GM23338 (cell line): ENCODE measurements at regions not wholly inside any gene's neighbourhood (a gene's known extent, or its start where the extent isn't known, plus 50 kb on each side); places are given as distances from the start of the nearest gene placed in this dataset.

Source experiments
- ATAC-seq: fragments of 200-7000 bp; cut with Tn5 transposase; 3 replicates; pipeline ENCODE4 v1.9.1; 2020
- DNase-seq: peaks from one replicate; pipeline ENCODE4 v3.0.0-alpha.2; 2015; ENCODE audit warnings: low spot score
- H2AFZ ChIP-seq: fragments of 200-600 bp; sonication (generic); 2 replicates; pipeline ENCODE4 v1.8.0; 2016; ENCODE audit warnings: antibody characterized with exemption, mild to moderate bottlenecking, moderate library complexity
- H3F3A ChIP-seq: fragments of 200-600 bp; sonication (generic); replicated peaks from 2 replicates; pipeline ENCODE4 v1.8.0; 2017; ENCODE audit warnings: antibody characterized with exemption, mixed run types, low read depth
- H3K27ac ChIP-seq: fragments of 200-600 bp; sonication (generic); 2 replicates; pipeline ENCODE4 v1.6.1; 2016; ENCODE audit warnings: low read depth
- H3K27me3 ChIP-seq: fragments of 200-600 bp; sonication (generic); 2 replicates; pipeline ENCODE4 v1.8.0; 2016; ENCODE audit warnings: mild to moderate bottlenecking, mixed run types, moderate library complexity; ENCODE audit not compliant: insufficient read depth
- H3K36me3 ChIP-seq: fragments of 200-600 bp; sonication (generic); 2 replicates; pipeline ENCODE4 v1.8.0; 2016; ENCODE audit warnings: mild to moderate bottlenecking; ENCODE audit not compliant: insufficient read depth
- H3K4me1 ChIP-seq: fragments of 200-600 bp; sonication (generic); 2 replicates; pipeline ENCODE4 v1.8.0; 2016; ENCODE audit warnings: mild to moderate bottlenecking, moderate library complexity; ENCODE audit not compliant: insufficient read depth
- H3K4me2 ChIP-seq: fragments of 200-600 bp; sonication (generic); 2 replicates; pipeline ENCODE4 v1.7.1; 2017; ENCODE audit warnings: mixed run types
- H3K4me3 ChIP-seq: fragments of 200-600 bp; sonication (generic); 2 replicates; pipeline ENCODE4 v1.6.1; 2016; ENCODE audit warnings: mixed run types
- H3K79me2 ChIP-seq: fragments of 200-600 bp; sonication (generic); replicated peaks from 2 replicates; pipeline ENCODE4 v1.8.0; 2017; ENCODE audit warnings: mild to moderate bottlenecking; ENCODE audit not compliant: insufficient read depth
- H3K9me2 ChIP-seq: fragments of 200-600 bp; sonication (generic); 2 replicates; pipeline ENCODE4 v1.8.0; 2017; ENCODE audit not compliant: insufficient read depth
- H4K20me1 ChIP-seq: fragments of 200-600 bp; sonication (generic); replicated peaks from 2 replicates; pipeline ENCODE4 v1.8.0; 2017; ENCODE audit warnings: mild to moderate bottlenecking; ENCODE audit not compliant: insufficient read depth
- H3K27ac Mint-ChIP-seq: 2 replicates; pipeline ENCODE4 v1.8.0; 2020; ENCODE audit warnings: inconsistent platforms, mild to moderate bottlenecking, moderate library complexity, mixed read lengths
- H3K27me3 Mint-ChIP-seq: 3 replicates; pipeline ENCODE4 v1.8.0; 2022; ENCODE audit warnings: low read depth, mild to moderate bottlenecking, moderate library complexity, mixed read lengths, inconsistent platforms; ENCODE audit not compliant: insufficient read depth, poor library complexity
- H3K36me3 Mint-ChIP-seq: 3 replicates; pipeline ENCODE4 v1.8.0; 2021; ENCODE audit warnings: low read depth, mild to moderate bottlenecking, inconsistent platforms, moderate library complexity, mixed read lengths
- H3K4me1 Mint-ChIP-seq: 3 replicates; pipeline ENCODE4 v1.8.0; 2020; ENCODE audit warnings: mild to moderate bottlenecking, inconsistent platforms, mixed read lengths
- H3K4me3 Mint-ChIP-seq: 3 replicates; pipeline ENCODE4 v1.8.0; 2021; ENCODE audit warnings: moderate library complexity, mild to moderate bottlenecking, inconsistent platforms, mixed read lengths
- H3K9me3 Mint-ChIP-seq: 3 replicates; pipeline ENCODE4 v1.8.0; 2020; ENCODE audit warnings: moderate library complexity, mild to moderate bottlenecking, inconsistent platforms, mixed read lengths
- CREB1 ChIP-seq: fragments of 250-450 bp; sonication (Bioruptor Pico); IDR thresholded peaks from 2 replicates; pipeline ENCODE4 v1.5.0; 2020; ENCODE audit warnings: low read depth, mild to moderate bottlenecking, moderate library complexity
- ETS1 ChIP-seq: IDR thresholded peaks from 2 replicates; pipeline ENCODE4 v1.6.1; 2016; ENCODE audit warnings: antibody characterized with exemption
- EZH2 ChIP-seq: fragments of 200-600 bp; sonication (generic); IDR thresholded peaks from one replicate; pipeline ENCODE4 v1.8.0; 2017; ENCODE audit warnings: antibody characterized with exemption, mild to moderate bottlenecking, low read depth; ENCODE audit not compliant: unreplicated experiment
- JUNB ChIP-seq: IDR thresholded peaks from one replicate; pipeline ENCODE4 v1.6.1; 2016; ENCODE audit warnings: antibody characterized with exemption; ENCODE audit not compliant: unreplicated experiment
- NANOG ChIP-seq: IDR thresholded peaks from 2 replicates; pipeline ENCODE4 v1.6.1; 2016; ENCODE audit warnings: antibody characterized with exemption, borderline replicate concordance
- POLR2AphosphoS5 ChIP-seq: IDR thresholded peaks from 2 replicates; pipeline ENCODE4 v1.6.1; 2016; ENCODE audit warnings: antibody characterized with exemption, low read depth
- STAT1 ChIP-seq: IDR thresholded peaks from one replicate; pipeline ENCODE4 v1.6.1; 2016; ENCODE audit warnings: antibody characterized with exemption; ENCODE audit not compliant: unreplicated experiment
- ZNF462 ChIP-seq: fragments of 250-450 bp; sonication (Bioruptor Pico); IDR thresholded peaks from 2 replicates; pipeline ENCODE4 v1.5.0; 2020; ENCODE audit warnings: mild to moderate bottlenecking, moderate library complexity

- Mint-ChIP-seq H3K4me1 (peaks cover 7% of the 10 kb centered on the region), H3K27me3 (peaks cover 2% of the 10 kb centered on the region), H3K36me3 (no peaks in the 10 kb centered on the region), H3K4me3 (no peak overlapping the region), H3K27ac (no peak overlapping the region), H3K9me3 (no peaks in the 10 kb centered on the region)
- no peak overlapping the region for H3K27ac ChIP-seq
- no peak overlapping the region for H2AFZ ChIP-seq
- no peaks in the 10 kb centered on the region for H3K4me1 ChIP-seq
- H3K4me3 ChIP-seq: no peak overlapping the region
- no peaks in the 10 kb centered on the region for H3K36me3 ChIP-seq
- H3K79me2 ChIP-seq: no peaks in the 10 kb centered on the region
- no peaks in the 10 kb centered on the region for H3F3A ChIP-seq
- no peaks in the 10 kb centered on the region for H4K20me1 ChIP-seq
- TF ChIP-seq ETS1 (no peak), POLR2AphosphoS5 (no peak), CREB1 (CRISPR knock-in tag) (no peak), JUNB (no peak), NANOG (no peak), EZH2 (no peak), ZNF462 (CRISPR knock-in tag) (no peak), STAT1 (no peak)
- no peaks in the 10 kb centered on the region for H3K9me2 ChIP-seq
- ATAC-seq (no peak), DNase-seq (no peak)
- no peak overlapping the region for H3K4me2 ChIP-seq
- H3K27me3 ChIP-seq: no peaks in the 10 kb centered on the region
These were observed 189.5 kb upstream of the UBE2E3 start for GRCh38 chr2:180790891-180791290.
